ENCODE measurements at regions not wholly inside any gene's neighbourhood (a gene's known extent, or its start where the extent isn't known, plus 50 kb on each side); places are given as distances from the start of the nearest gene placed in this dataset.
"Not testable (repeated sequence)": the region's sequence is repeated elsewhere in the genome, so short reads cannot be mapped to it uniquely, and the experiment has no call there.

DNA sequence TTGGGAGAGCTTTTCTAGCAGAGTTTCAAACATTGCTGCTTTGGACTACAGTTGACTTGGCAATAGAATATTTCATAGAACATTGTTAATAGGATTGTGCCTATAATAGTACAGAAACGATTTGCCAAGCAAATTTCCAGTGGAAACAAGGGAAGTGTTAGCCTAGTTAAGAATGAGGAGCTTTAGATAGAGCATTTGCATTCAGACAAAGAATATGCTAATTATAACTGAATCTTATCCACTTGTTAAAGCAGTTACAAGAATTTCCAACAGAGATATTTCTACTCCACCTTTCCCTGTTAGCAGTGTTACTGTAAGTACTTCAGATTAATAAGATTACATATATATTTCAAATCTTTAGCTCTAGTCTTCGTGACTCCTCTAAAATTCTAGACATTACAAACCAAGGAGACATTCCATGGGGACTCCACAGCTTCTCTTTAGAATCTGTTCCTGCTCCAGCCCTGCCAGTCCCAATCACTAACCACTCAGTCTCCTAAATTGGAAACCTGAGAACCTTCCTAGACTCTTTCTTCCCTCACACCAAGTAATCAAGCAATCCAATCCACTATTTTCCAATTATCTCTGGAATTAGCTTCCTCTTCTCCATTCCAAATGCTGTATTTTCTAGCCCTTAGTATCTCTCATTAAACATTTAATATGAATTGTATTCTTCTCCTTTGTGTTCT lies 141.8 kb upstream of the PBX1 start:
- no peak for DNase-seq
- intact Hi-C loops (cut with DNase I), result no loop called here

- intact Hi-C loops (cut with DNase I), result no loop called here
- DNase-seq, result no peak
Measured at GRCh38 chr1:164423136-164423535, 135.8 kb upstream of the PBX1 start.

DNA sequence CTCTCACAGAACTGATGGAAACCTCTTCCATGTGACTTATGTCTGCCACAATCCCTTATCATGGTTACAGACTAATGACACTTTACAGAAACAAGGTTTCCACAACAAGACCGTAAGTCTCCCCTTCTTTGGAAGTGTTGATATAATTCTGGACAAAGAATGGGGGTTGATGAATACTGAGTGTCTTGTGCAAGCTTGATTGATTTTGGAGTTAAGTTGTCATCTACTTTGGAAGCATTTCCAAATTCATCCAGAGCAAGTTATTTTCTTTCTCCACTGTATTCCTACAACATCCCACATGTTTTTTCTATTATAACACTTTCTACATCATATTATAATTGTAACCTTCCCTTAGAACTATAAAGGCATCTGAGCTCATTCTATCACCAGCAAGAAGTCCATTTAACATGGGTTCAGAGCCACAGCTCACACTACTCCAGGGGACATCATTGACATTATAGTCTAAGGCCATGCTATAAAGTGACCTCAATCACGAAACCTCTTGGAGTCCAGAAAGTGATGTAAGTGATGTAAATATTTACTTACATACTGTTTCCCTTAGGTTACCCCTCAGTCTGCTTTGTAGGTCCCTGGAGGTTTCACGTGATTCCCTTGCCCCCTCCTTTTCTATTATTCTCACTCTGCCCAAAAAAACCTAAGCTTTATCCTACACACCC lies 125.7 kb upstream of the PBX1 start:
- no peak for DNase-seq
- intact Hi-C loops (cut with DNase I), result no loop called here

DNA sequence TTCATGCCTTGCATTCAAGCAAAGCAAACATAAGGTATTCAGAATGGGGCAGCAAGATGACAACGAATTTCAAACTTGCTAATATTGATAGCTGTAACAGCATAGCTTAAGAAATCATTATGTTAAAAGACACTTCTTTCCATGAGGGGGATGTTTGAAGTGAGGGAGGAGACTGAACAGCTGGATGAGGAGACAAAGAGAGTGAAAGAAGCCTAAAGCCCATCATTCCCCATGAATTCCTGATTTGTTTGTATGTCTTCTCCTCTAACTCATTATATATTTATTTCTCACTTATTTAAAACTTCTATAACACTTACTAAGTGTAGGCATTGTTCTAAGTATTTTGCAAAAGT lies 125.2 kb upstream of the PBX1 start:
- DNase-seq, result no peak

DNA sequence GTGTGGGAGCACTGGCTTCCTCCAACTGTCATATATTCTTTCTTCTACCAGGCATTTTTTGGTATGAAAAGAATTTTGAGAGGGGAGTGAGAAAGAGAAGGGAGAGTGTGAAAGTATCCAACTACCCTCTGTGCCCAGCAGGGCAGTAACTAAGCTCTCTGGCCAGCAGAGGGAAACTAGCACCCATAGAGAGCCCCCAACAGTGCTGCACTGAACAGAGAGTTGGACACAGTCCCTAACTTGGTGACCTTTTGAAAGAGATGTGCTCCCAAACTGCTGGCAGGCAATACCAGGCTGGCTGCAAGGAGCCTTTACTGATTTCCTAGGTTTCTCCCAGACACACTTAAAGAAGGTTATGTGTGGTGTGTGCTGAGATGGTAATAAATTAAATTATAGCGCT lies 118.8 kb upstream of the PBX1 start:
- DNase-seq, result peak in 28 of 42 donors; percentile 5 to 52 (median 23)
- intact Hi-C loops (cut with DNase I), result no loop called here

More for the DNA sequence above, 125.2 kb upstream of the PBX1 start:
- intact Hi-C loops (cut with DNase I), result no loop called here

- intact Hi-C loops (cut with DNase I), result no loop called here
- no peak for DNase-seq
Measured at GRCh38 chr1:164443166-164443565, 115.8 kb upstream of the PBX1 start.

DNA sequence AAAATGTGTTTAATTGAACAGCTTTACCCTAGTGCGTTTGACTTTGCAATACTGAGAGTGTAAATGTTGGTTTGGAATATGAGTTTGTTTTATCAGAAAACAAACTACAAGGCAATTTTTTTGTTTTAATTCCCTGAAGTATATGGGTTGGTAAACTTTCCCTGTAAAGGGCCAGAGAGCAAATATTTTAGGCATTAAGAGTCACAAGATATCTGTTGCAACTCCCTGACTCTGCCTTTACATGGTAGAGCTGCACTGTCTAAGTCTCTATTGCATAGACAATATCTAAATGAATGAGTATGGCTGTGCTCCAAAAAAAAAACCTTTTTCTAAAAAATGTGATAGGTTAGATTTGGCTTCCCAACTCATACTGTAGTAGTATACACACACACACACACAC lies 115.1 kb upstream of the PBX1 start:
- no peak for DNase-seq
- intact Hi-C loops (cut with DNase I), result no loop called here

GRCh38 chr1:164446020-164446419 lies 113.0 kb upstream of the PBX1 start:
- DNase-seq, result peak in 29 of 42 donors; percentile 3 to 65 (median 28)
- intact Hi-C loops (cut with DNase I), result no loop called here

DNA sequence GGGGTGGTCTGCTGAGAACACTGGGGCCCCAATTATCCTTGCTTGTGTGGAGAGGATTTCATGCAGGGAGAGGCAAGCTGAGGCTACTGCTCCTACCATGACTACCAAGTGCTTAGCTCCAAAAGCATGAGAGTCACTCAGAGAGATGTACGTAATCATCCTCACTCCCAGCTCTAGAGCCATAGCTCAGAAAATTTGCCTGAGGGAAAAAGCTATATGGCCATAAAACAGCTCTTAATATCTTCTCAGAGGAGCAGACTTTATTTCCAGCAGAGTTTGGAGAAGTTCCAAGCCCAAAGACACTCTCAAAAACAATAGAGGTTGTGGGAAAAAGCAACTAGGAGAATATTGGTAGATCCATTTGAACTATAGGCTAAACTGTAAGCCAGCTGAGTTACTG lies 106.4 kb upstream of the PBX1 start:
- intact Hi-C loops (cut with DNase I), result no loop called here
- no peak for DNase-seq

- intact Hi-C loops (cut with DNase I), result no loop called here
Measured at GRCh38 chr1:164456272-164456671, 102.7 kb upstream of the PBX1 start.

DNA sequence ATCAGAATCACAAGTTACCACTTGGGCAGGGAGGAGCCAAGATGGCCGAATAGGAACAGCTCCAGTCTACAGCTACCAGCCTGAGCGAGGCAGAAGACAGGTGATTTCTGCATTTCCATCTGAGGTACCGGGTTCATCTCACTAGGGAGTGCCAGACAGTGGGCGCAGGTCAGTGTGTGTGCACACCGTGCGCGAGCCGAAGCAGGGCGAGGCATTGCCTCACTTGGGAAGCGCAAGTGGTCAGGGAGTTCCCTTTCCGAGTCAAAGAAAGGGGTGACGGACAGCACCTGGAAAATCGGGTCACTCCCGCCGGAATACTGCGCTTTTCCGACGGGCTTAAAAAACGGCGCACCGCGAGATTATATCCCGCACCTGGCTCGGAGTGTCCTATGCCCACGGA lies 99.8 kb upstream of the PBX1 start:
- DNase-seq; intact Hi-C loops (cut with DNase I): not testable (repeated sequence)

More at GRCh38 chr1:164456272-164456671, 102.7 kb upstream of the PBX1 start:
- DNase-seq, result no peak

DNA sequence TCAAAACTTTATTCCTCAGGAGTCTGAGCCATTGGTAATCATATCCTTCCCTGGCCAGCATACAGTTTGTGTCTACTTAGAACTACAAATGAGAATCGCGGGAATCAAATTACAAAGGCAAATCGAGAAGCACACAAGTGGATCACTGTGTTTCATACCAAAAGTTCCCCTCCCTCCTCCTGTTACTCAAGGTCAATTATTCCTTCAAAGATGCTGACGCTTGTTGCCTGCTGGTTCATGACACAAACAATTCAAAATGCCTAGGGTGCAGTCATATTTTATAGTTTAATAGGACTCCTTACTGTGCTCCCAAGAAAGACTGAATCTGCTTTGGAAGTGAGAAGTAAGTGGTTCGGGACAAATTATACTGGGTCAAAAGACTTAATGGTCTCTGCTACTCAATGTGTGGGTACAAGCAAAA lies 93.0 kb upstream of the PBX1 start:
- DNase-seq, result no peak
- intact Hi-C loops (cut with DNase I), result no loop called here

- intact Hi-C loops (cut with DNase I), result no loop called here
- DNase-seq, result no peak
Measured at GRCh38 chr1:164466429-164466828, 92.6 kb upstream of the PBX1 start.

- no peak for DNase-seq
- intact Hi-C loops (cut with DNase I), result no loop called here
Measured at GRCh38 chr1:164470996-164471395, 88.0 kb upstream of the PBX1 start.

- DNase-seq, result no peak
- intact Hi-C loops (cut with DNase I), result no loop called here
Measured at GRCh38 chr1:164472841-164473240, 86.1 kb upstream of the PBX1 start.

DNA sequence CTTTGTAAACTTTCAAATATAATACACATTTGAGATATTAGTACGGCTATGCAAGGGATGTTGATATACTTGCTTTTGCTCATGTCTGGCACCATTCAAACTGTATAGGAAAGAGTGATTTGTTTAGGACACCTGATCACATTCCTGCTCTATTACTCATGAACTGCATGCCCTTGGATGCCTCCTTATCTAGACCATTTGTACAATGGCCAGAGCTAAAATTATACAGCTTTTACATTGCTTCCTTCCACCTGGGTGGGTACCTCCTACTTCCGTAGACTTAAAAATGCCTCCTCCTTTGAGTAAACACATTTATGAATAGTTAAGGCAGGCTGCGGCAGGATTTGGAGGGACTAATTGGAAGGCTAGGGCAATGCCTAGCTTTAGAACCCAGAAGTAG lies 85.4 kb upstream of the PBX1 start:
- DNase-seq, result no peak
- intact Hi-C loops (cut with DNase I), result no loop called here

DNA sequence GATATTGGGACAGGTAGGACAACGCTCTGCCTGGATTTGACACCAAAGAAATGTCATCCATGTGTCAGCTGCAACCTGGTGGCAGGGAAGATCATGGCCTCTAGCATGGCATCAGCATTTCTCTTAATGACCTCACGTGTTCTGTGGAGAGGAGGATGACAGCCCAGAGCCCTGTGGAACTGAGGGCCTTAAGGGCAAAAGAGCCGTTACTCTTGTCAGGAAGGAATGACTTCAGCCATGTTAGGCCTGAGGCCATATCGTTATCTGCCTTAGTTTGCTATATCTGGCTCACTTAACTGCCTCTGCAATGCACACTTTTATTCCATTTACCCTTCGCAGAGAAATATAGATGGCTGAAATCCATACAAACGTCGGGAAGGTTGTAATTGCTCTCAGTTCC lies 83.2 kb upstream of the PBX1 start:
- intact Hi-C loops (cut with DNase I), result no loop called here
- DNase-seq, result no peak

DNA sequence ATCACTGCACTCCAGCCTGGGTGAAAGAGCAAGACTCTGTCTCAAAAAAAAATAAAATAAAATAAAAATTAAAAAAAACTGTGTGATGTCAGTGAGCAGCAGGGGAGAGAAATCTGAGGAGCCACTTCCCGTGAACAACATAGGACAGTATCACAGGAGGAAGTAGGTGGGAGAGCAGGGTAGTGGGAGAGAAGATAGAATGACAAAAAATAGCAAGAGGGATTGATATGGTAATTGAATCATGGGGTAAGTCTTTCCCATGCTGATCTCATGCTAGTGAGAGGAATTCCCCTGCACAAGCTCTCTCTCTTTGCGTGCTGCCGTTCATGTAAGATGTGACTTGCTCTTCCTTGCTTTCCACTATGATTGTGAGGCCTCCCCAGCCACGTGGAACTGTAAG lies 81.6 kb upstream of the PBX1 start:
- intact Hi-C loops (cut with DNase I), result no loop called here
- DNase-seq, result no peak

DNA sequence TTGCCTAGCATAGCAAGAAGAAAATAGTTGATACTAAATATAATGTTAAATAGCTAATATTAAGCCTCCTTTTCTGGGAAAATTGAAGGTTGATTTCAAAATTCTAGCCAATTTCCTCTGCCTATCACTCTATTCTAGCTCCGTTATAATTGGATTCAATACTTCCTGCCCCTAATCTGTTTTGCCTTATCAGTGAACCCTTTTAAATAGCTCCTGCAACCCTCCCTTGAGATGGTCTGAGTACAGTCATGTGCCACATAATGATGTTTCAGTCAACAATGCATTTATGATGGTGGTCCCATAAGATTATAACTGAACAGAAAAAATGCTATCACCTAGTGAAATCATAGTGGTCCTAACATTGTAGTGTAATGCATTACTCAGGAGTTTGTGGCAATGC lies 79.7 kb upstream of the PBX1 start:
- intact Hi-C loops (cut with DNase I), result no loop called here
- no peak for DNase-seq

DNA sequence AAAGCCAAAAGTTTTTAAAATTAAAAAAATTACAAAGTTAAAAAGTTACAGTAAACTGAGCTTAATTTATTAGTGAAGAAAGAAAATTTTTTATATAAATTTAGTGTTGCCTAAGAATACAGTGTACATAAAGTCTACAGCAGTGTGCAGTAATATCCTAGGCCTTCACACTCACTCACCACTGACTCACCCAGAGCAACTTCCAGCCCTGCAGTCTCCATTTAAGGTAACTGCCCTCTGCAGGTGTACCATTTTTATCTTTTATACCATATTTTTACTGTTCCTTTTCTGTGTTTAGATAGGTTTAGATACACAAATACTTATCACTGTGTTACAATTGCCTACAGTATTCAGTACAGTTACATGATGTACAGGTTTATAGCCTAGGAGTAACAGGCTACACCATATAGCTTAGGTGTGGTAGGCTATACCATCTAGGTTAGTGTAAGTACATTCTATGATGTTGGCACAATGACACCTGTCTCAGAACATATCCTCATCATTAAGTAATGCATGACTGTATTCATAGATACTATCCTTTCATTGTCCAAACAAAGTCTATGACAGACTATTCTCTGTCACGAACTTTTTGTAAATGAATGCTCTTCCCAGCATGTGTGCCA lies 78.6 kb upstream of the PBX1 start:
- DNase-seq, result no peak
- intact Hi-C loops (cut with DNase I), result no loop called here

DNA sequence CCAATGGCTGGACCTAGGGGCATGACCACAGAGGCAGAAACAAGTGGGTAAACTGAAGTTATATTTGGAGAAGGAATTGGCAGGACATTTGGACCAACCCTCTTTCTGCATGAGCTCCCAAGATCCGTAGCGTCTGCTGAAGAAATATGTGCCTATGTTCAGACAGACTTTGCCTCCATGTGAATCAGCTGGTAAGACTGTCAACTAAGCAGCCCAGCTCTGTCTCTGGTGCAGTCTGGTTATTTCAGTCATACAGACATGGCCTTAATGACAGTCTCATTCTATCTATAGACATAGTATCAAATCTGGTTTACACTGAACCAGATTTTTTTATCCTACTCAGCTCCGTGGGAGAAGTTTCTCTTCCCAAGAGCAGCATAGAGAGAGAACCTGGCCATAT lies 63.1 kb upstream of the PBX1 start:
- no peak for DNase-seq
- intact Hi-C loops (cut with DNase I), result no loop called here

Data from head of caudate nucleus (tissue), 42 donors.